Panc1 (cell line): ENCODE measurements at regions not wholly inside any gene's neighbourhood (a gene's known extent, or its start where the extent isn't known, plus 50 kb on each side); places are given as distances from the start of the nearest gene placed in this dataset.

ENCODE experiments used
- ATAC-seq: fragments of 200-7000 bp; cut with Tn5 transposase; 2 replicates; pipeline ENCODE4 v1.9.1; 2020; ENCODE audit warnings: mild to moderate bottlenecking, moderate library complexity
- BruUV-seq: library from RNA; stranded (reverse); fragments of 400-500 nt; replicated peaks from 2 replicates; lab custom pipeline; 2021; lab: Mats Ljungman, UMichigan
- CTCF ChIA-PET: fragments of 300-600 bp; sonication (Branson Sonifier 250); formaldehyde crosslinking; loops from one replicate; lab custom pipeline; 2022; ENCODE audit warnings: antibody characterized with exemption; lab: Charles Lee
- POLR2A ChIA-PET: fragments of 300-600 bp; sonication (Branson Sonifier 250); formaldehyde crosslinking; loops from one replicate; lab custom pipeline; 2022; ENCODE audit warnings: antibody characterized with exemption; lab: Charles Lee
- DNase-seq: peaks from one replicate; pipeline ENCODE4 v3.0.0-alpha.2; 2010; ENCODE audit warnings: low read depth, low spot score
- H3K27ac ChIP-seq: 2 replicates; pipeline ENCODE4 v1.5.1; 2011; ENCODE audit warnings: mild to moderate bottlenecking, low read length, inconsistent platforms
- H3K27me3 ChIP-seq: fragments of 200-500 bp; sonication (Bioruptor generic); 2 replicates; pipeline ENCODE4 v1.6.0; 2014; ENCODE audit warnings: low read length, inconsistent platforms; ENCODE audit not compliant: control insufficient read depth, insufficient read depth
- H3K36me3 ChIP-seq: fragments of 200-500 bp; sonication (Bioruptor generic); 2 replicates; pipeline ENCODE4 v1.5.1; 2014; ENCODE audit warnings: inconsistent platforms, mild to moderate bottlenecking, low read length, moderate library complexity; ENCODE audit not compliant: control insufficient read depth, insufficient read depth
- H3K4me1 ChIP-seq: 2 replicates; pipeline ENCODE4 v1.5.1; 2011; ENCODE audit warnings: inconsistent platforms, mild to moderate bottlenecking, low read length, moderate library complexity; ENCODE audit not compliant: control insufficient read depth, insufficient read depth
- H3K4me3 ChIP-seq, 2 experiments: 2 replicates each; pipeline ENCODE4 v1.5.1; 2011 to 2012; ENCODE audit warnings: low read depth in 2 of 2, low read length in 2 of 2, mild to moderate bottlenecking in 2 of 2, inconsistent platforms in 1 of 2, moderate library complexity in 1 of 2
- H3K9me3 ChIP-seq: fragments of 200-500 bp; sonication (Bioruptor generic); 2 replicates; pipeline ENCODE4 v1.5.1; 2014; ENCODE audit warnings: low read depth, mild to moderate bottlenecking, inconsistent platforms, low read length, moderate library complexity; ENCODE audit not compliant: control insufficient read depth, insufficient read depth
- CTCF ChIP-seq: fragments of 450-650 bp; IDR thresholded peaks from 2 replicates; pipeline ENCODE4 v1.5.1; 2017; ENCODE audit warnings: mild to moderate bottlenecking
- POLR2AphosphoS5 ChIP-seq: IDR thresholded peaks from 2 replicates; pipeline ENCODE4 v1.6.1; 2012; ENCODE audit warnings: mild to moderate bottlenecking, low read depth, low read length, moderate library complexity
- SIN3A ChIP-seq: IDR thresholded peaks from 2 replicates; pipeline ENCODE4 v1.6.1; 2012; ENCODE audit warnings: low read depth, mild to moderate bottlenecking, low read length, moderate library complexity, borderline replicate concordance; ENCODE audit not compliant: insufficient read depth
- TCF7L2 ChIP-seq: IDR thresholded peaks from 2 replicates; pipeline ENCODE4 v1.6.1; 2011; ENCODE audit warnings: mild to moderate bottlenecking, low read depth, low read length, inconsistent platforms
- in situ Hi-C: cut with HindIII; loops from 2 replicates; pipeline ENCODE4 v1.10.0; 2016; ENCODE audit warnings: low sequenced_read_pairs, low pct_unique_long_range_greater_than_20kb
- intact Hi-C: fragments of 100-400 bp; cut with micrococcal nuclease; formaldehyde crosslinking; loops from one replicate; pipeline ENCODE4 v1.10.0; 2022; ENCODE audit not compliant: unreplicated experiment
- TF ChIP-seq, protein P1 (sequence below), 2 experiments: IDR thresholded peaks; 2 replicates each; pipeline ENCODE4 v1.6.1; 2011 to 2012; ENCODE audit warnings: low read depth in 2 of 2, control low read depth in 1 of 2, low read length in 1 of 2, mild to moderate bottlenecking in 1 of 2, moderate library complexity in 1 of 2; ENCODE audit not compliant: insufficient read depth in 1 of 2

DNA sequence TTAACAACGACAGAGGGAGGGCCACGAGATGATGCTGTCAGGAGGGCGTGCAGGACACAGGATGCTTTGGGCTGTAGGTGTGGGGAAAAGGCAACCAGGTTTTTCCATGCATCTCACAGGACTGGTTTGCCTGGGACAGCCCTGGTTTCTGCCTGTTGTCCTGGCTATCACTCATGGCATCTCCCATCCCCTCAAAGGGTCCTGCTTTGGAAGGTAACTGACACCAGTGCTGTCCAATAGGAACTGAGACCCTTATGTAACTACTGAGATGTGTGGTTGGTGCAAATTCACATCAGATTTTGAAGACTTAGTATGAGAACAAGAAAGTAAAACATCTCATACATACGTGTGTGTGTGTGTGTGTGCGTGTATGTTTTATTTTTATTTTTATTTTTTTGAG, 144.2 kb downstream of the URI1 start:
- ATAC-seq: no peak
- no peak for DNase-seq
- Histone ChIP-seq H3K4me3 (no peak overlapping the region), H3K27ac (no peak overlapping the region), H3K4me1 (no peaks in the 10 kb centered on the region), H3K9me3 (no peaks in the 10 kb centered on the region), H3K27me3 (0 out of 2 replicates have a peak, but pooled peaks cover 4% of the 10 kb centered on the region), H3K36me3 (no peaks in the 10 kb centered on the region)
- ChIA-PET CTCF (no interaction called here), POLR2A (no interaction called here)
- intact Hi-C loops (no loop called here), in situ Hi-C loops (no loop called here)
- TF ChIP-seq, protein P1, sequence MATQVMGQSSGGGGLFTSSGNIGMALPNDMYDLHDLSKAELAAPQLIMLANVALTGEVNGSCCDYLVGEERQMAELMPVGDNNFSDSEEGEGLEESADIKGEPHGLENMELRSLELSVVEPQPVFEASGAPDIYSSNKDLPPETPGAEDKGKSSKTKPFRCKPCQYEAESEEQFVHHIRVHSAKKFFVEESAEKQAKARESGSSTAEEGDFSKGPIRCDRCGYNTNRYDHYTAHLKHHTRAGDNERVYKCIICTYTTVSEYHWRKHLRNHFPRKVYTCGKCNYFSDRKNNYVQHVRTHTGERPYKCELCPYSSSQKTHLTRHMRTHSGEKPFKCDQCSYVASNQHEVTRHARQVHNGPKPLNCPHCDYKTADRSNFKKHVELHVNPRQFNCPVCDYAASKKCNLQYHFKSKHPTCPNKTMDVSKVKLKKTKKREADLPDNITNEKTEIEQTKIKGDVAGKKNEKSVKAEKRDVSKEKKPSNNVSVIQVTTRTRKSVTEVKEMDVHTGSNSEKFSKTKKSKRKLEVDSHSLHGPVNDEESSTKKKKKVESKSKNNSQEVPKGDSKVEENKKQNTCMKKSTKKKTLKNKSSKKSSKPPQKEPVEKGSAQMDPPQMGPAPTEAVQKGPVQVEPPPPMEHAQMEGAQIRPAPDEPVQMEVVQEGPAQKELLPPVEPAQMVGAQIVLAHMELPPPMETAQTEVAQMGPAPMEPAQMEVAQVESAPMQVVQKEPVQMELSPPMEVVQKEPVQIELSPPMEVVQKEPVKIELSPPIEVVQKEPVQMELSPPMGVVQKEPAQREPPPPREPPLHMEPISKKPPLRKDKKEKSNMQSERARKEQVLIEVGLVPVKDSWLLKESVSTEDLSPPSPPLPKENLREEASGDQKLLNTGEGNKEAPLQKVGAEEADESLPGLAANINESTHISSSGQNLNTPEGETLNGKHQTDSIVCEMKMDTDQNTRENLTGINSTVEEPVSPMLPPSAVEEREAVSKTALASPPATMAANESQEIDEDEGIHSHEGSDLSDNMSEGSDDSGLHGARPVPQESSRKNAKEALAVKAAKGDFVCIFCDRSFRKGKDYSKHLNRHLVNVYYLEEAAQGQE (IDR thresholded peaks at IDR 0.05; ENCODE audit: insufficient read depth in 1 of 2, low read depth in 2 of 2, low read length in 1 of 2): no peak
- no peak for TF ChIP-seq POLR2AphosphoS5
- no peak for TF ChIP-seq CTCF
- TF ChIP-seq SIN3A: no peak
- TF ChIP-seq TCF7L2: no peak
- BruUV-seq: no TSS peak

- H3K9me3 ChIP-seq: no peaks in the 10 kb centered on the region
- no peak for ATAC-seq
- ChIA-PET CTCF (no interaction called here), POLR2A (no interaction called here)
- no peak overlapping the region for H3K4me3 ChIP-seq
- DNase-seq: no peak
- H3K36me3 ChIP-seq: no peaks in the 10 kb centered on the region
- TF ChIP-seq SIN3A (no peak), CTCF (no peak), POLR2AphosphoS5 (no peak), TCF7L2 (no peak)
- TF ChIP-seq, protein P1 (IDR thresholded peaks at IDR 0.05; ENCODE audit: insufficient read depth in 1 of 2, low read depth in 2 of 2, low read length in 1 of 2): no peak
- intact Hi-C loops (no loop called here), in situ Hi-C loops (no loop called here)
- no peak overlapping the region for H3K27ac ChIP-seq
- H3K4me1 ChIP-seq: no peaks in the 10 kb centered on the region
- 0 out of 2 replicates have a peak, but pooled peaks cover 4% of the 10 kb centered on the region for H3K27me3 ChIP-seq
- no TSS peak for BruUV-seq
Measured at GRCh38 chr19:30086916-30087315, 144.9 kb downstream of the URI1 start.
